OCI-LY1 (cell line): ENCODE measurements at regions not wholly inside any gene's neighbourhood (a gene's known extent, or its start where the extent isn't known, plus 50 kb on each side); places are given as distances from the start of the nearest gene placed in this dataset.

Experiments
- CTCF ChIP-seq: fragments of 200-600 bp; sonication (generic), shearing (Covaris generic); IDR thresholded peaks from 2 replicates; pipeline ENCODE4 v1.5.1; 2017; ENCODE audit warnings: mild to moderate bottlenecking, antibody characterized with exemption, low read length, moderate library complexity, mixed read lengths
- EZH2 ChIP-seq: fragments of 200-600 bp; sonication (generic), shearing (Covaris generic); IDR thresholded peaks from 2 replicates; pipeline ENCODE4 v1.8.0; 2017; ENCODE audit warnings: borderline replicate concordance, mixed run types, mild to moderate bottlenecking, antibody characterized with exemption, low read length, moderate library complexity, mixed read lengths

GRCh38 chr5:174293006-174293405, 247.5 kb downstream of the NSG2 start:
- TF ChIP-seq CTCF (no peak), EZH2 (no peak)
